ENCODE measurements at regions not wholly inside any gene's neighbourhood (a gene's known extent, or its start where the extent isn't known, plus 50 kb on each side); places are given as distances from the start of the nearest gene placed in this dataset.

GRCh38 chr1:29823561-29823960, 587.2 kb downstream of the PTPRU start:
- Histone ChIP-seq H3K4me3 (ENCODE audit: low read depth in 1 of 2, low read length in 2 of 2) (no peak overlapping the region), H3K27me3 (ENCODE audit: control insufficient read depth in 1 of 2, insufficient read depth in 2 of 2, low read length in 2 of 2) (peaks cover 3 to 5% of the 10 kb centered on the region in 2 donors), H3K9me3 (ENCODE audit: control insufficient read depth in 1 of 2, low read length in 2 of 2) (no peaks in the 10 kb centered on the region), H3K4me1 (ENCODE audit: control insufficient read depth in 1 of 2, insufficient read depth in 2 of 2, low read length in 2 of 2) (no peaks in the 10 kb centered on the region), H3K9ac (ENCODE audit: low read depth in 1 of 2, low read length in 2 of 2) (no peak overlapping the region), H3K27ac (ENCODE audit: low read depth, low read length) (no peak overlapping the region), H3K36me3 (ENCODE audit: control insufficient read depth in 1 of 2, insufficient read depth in 2 of 2, low read length in 2 of 2) (no peaks in the 10 kb centered on the region)

DNA sequence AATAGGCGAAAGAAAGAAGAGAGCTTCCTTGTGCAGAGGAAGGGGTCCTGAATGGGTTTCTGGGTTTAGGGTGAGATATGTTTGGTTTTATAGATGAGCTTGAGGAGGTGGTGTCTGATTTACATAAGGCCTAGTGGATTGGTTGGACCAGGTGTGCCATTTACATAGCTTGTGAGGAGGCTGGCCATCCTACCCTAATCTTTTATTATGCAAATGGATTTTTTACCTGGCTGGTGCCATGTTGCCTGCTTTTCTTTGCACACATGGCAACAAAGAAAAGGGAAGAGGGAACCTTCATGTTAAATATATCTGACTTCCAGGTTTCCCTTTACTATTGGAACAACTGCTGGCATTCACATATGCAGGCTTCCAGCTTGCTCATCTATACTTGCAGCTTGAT, 585.3 kb downstream of the PTPRU start:
- Histone ChIP-seq H3K4me3 (ENCODE audit: low read depth in 1 of 2, low read length in 2 of 2) (no peak overlapping the region), H3K4me1 (ENCODE audit: control insufficient read depth in 1 of 2, insufficient read depth in 2 of 2, low read length in 2 of 2) (no peaks in the 10 kb centered on the region), H3K9ac (ENCODE audit: low read depth in 1 of 2, low read length in 2 of 2) (no peak overlapping the region), H3K9me3 (ENCODE audit: control insufficient read depth in 1 of 2, low read length in 2 of 2) (no peaks in the 10 kb centered on the region), H3K36me3 (ENCODE audit: control insufficient read depth in 1 of 2, insufficient read depth in 2 of 2, low read length in 2 of 2) (no peaks in the 10 kb centered on the region), H3K27me3 (ENCODE audit: control insufficient read depth in 1 of 2, insufficient read depth in 2 of 2, low read length in 2 of 2) (peaks cover 0 to 5% of the 10 kb centered on the region in 2 donors), H3K27ac (ENCODE audit: low read depth, low read length) (no peak overlapping the region)

DNA sequence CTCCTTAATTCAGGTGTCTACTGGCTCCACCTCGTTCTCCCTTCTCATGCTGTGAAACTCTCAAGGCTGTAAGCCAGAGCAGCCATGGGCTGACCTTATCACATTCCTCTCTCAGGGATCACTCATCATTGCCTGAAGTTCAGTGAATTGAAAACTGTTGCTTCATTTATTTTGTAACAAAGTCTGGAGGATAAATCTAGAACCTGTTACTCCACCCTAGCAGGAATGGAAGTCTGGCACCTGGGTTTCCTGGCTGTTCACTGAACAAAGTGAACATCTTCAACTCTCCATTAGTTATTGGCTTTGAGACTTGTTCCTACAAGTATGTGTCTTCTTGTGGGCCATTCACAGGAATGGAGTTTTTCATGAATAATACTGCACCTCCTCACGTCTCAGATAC, 584.1 kb downstream of the PTPRU start:
- Histone ChIP-seq H3K4me1 (ENCODE audit: control insufficient read depth in 1 of 2, insufficient read depth in 2 of 2, low read length in 2 of 2) (no peaks in the 10 kb centered on the region), H3K9me3 (ENCODE audit: control insufficient read depth in 1 of 2, low read length in 2 of 2) (no peaks in the 10 kb centered on the region), H3K27me3 (ENCODE audit: control insufficient read depth in 1 of 2, insufficient read depth in 2 of 2, low read length in 2 of 2) (peaks cover 0 to 5% of the 10 kb centered on the region in 2 donors), H3K27ac (ENCODE audit: low read depth, low read length) (no peak overlapping the region), H3K9ac (ENCODE audit: low read depth in 1 of 2, low read length in 2 of 2) (no peak overlapping the region), H3K36me3 (ENCODE audit: control insufficient read depth in 1 of 2, insufficient read depth in 2 of 2, low read length in 2 of 2) (no peaks in the 10 kb centered on the region), H3K4me3 (ENCODE audit: low read depth in 1 of 2, low read length in 2 of 2) (no peak overlapping the region)

DNA sequence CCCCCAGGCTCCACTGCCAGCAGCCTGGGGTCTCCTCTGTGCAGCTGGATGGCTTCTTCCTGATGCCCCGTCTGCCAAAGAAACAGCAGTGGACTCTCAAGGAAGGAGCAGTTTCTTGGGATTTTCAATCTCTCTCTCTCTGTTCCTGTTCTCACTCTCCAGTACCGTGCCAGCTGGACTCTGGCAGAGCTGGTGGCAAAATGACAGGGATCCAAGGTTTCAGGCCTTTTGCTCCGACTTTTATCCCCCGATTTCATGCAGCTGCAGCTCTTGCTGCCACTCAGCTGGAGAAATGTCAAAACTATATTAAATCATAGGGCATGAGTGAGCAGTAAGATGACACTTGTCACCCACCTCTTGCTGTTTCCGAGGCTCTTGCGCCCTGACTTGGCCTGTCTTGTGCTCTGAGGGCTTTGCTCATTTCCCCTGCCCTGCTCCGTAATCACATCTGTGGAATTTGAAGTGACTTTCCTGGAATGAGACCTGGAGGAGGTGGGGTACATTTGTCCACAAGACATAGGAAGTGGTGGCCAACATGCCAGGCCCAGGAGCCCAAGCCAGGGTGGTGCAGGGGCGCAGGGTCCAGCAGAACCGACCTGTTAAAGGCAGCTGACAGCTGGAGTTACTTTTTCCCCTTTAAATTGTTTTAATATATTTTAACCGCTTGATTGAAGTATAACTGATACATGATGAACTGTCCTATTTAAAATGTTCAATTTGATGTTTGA, 576.2 kb downstream of the PTPRU start:
- Histone ChIP-seq H3K27me3 (ENCODE audit: control insufficient read depth in 1 of 2, insufficient read depth in 2 of 2, low read length in 2 of 2) (no peaks in the 10 kb centered on the region), H3K9ac (ENCODE audit: low read depth in 1 of 2, low read length in 2 of 2) (no peak overlapping the region), H3K4me3 (ENCODE audit: low read depth in 1 of 2, low read length in 2 of 2) (no peak overlapping the region), H3K4me1 (ENCODE audit: control insufficient read depth in 1 of 2, insufficient read depth in 2 of 2, low read length in 2 of 2) (no peaks in the 10 kb centered on the region), H3K9me3 (ENCODE audit: control insufficient read depth in 1 of 2, low read length in 2 of 2) (no peaks in the 10 kb centered on the region), H3K27ac (ENCODE audit: low read depth, low read length) (no peak overlapping the region), H3K36me3 (ENCODE audit: control insufficient read depth in 1 of 2, insufficient read depth in 2 of 2, low read length in 2 of 2) (no peaks in the 10 kb centered on the region)

DNA sequence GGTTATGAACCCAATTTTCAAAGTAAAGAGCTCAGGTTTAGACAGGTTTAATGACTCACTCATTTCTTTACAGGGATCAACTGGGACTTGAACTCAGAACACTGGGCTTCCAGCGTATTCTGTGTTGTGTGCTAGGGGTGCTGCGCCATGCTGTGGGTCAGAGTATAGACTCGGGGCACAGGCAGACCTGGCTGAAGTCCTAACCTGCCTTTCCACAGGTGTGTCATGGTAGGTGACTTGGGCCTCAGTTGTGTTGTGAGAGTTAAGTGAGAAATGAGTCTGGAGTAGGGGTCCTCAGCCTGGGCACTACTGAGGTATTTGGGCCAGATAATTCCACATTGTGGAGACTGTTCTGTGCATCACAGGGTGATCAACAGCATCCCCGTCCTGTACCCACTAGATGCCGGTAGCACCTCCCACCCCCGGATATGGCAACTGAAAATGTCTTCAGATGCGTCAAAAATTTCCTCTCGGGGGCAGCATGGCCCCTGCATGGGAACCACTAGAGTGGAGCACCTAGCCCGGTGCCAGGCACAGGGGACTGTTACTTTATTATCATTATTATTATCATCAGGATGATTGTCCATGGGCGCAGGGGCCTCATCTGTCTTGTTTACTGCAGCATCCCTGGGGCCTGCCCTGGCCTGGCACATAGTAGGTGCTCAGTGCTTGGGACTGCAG, 575.5 kb downstream of the PTPRU start:
- Histone ChIP-seq H3K9ac (ENCODE audit: low read depth in 1 of 2, low read length in 2 of 2) (no peak overlapping the region), H3K9me3 (ENCODE audit: control insufficient read depth in 1 of 2, low read length in 2 of 2) (no peaks in the 10 kb centered on the region), H3K4me1 (ENCODE audit: control insufficient read depth in 1 of 2, insufficient read depth in 2 of 2, low read length in 2 of 2) (no peaks in the 10 kb centered on the region), H3K36me3 (ENCODE audit: control insufficient read depth in 1 of 2, insufficient read depth in 2 of 2, low read length in 2 of 2) (no peaks in the 10 kb centered on the region), H3K4me3 (ENCODE audit: low read depth in 1 of 2, low read length in 2 of 2) (no peak overlapping the region), H3K27ac (ENCODE audit: low read depth, low read length) (no peak overlapping the region), H3K27me3 (ENCODE audit: control insufficient read depth in 1 of 2, insufficient read depth in 2 of 2, low read length in 2 of 2) (no peaks in the 10 kb centered on the region)

DNA sequence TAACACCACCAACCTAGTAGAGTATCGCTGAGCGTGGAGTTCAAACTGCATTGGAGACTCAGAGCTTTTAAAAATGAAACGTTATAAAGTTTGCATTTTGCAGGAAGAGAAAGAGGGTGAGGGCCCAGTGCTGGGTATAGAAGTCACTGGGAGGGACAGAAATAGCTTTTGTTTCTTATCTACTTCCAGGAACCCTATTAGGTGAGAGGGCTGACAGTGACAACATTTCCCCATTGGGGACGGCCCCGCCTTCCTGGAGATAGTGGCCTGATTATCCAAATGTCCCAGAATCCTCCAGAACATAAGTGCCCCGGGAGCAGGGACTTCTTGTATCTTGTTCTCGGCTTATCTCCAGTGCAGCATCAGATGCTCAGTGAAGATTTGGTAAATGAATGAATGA, 574.9 kb downstream of the PTPRU start:
- no peak overlapping the region for H3K27ac ChIP-seq (ENCODE audit: low read depth, low read length)
- no peaks in the 10 kb centered on the region for H3K36me3 ChIP-seq (ENCODE audit: control insufficient read depth in 1 of 2, insufficient read depth in 2 of 2, low read length in 2 of 2)
- no peaks in the 10 kb centered on the region for H3K9me3 ChIP-seq (ENCODE audit: control insufficient read depth in 1 of 2, low read length in 2 of 2)
- no peak overlapping the region for H3K9ac ChIP-seq (ENCODE audit: low read depth in 1 of 2, low read length in 2 of 2)
- no peaks in the 10 kb centered on the region for H3K27me3 ChIP-seq (ENCODE audit: control insufficient read depth in 1 of 2, insufficient read depth in 2 of 2, low read length in 2 of 2)
- no peak overlapping the region for H3K4me3 ChIP-seq (ENCODE audit: low read depth in 1 of 2, low read length in 2 of 2)
- H3K4me1 ChIP-seq (ENCODE audit: control insufficient read depth in 1 of 2, insufficient read depth in 2 of 2, low read length in 2 of 2): no peaks in the 10 kb centered on the region

DNA sequence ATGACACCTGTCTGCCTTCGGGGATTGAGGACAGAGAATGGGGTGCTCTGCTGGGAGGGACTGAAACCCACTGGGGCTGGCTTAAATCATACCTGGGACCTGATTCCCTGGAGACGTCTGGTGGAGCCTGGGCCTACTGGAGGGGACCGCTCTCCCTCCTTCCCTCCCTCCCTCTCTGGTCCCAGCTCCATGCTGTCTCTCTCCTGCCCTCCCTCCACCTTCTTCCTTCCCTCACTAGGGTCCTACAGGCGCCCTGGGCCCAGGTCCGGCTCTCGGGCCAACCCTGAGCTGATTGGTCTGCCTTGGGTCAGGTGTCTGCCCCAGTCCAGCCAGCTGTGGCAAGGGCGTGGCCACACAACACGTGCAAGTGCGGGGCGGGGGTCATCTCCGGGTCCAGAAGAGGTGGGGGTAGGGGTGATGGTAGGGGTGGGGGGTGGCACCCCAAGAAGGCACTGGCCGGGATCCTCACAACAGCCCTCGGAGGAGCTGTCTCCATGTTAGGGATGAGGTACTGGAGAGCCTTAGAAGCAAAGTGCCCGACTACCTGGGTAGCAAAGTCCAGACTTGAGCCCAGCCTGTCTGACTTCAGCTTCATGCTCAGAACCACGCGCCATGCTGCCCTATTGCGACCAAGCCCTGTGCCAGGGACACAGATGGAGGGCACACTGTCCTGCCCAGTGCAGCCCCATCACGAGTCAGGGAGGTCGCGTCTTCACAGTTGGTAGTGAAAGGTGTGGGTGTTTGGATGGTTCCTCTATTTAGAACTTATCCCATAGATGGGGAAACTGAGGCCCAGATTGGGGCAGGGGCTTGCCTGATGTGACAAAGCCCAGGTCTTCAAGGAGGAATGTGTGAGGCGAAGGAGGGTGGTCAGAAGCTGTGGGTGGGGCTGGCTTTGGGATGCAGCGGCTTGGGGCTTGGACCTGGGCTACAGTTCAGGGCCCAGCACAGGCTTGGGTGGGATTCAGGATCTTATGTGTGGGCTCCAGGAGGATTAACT, 574.1 kb downstream of the PTPRU start:
- Histone ChIP-seq H3K27ac (ENCODE audit: low read depth, low read length) (no peak overlapping the region), H3K9ac (ENCODE audit: low read depth in 1 of 2, low read length in 2 of 2) (no peak overlapping the region), H3K4me1 (ENCODE audit: control insufficient read depth in 1 of 2, insufficient read depth in 2 of 2, low read length in 2 of 2) (no peaks in the 10 kb centered on the region), H3K4me3 (ENCODE audit: low read depth in 1 of 2, low read length in 2 of 2) (no peak overlapping the region), H3K36me3 (ENCODE audit: control insufficient read depth in 1 of 2, insufficient read depth in 2 of 2, low read length in 2 of 2) (no peaks in the 10 kb centered on the region), H3K27me3 (ENCODE audit: control insufficient read depth in 1 of 2, insufficient read depth in 2 of 2, low read length in 2 of 2) (no peaks in the 10 kb centered on the region), H3K9me3 (ENCODE audit: control insufficient read depth in 1 of 2, low read length in 2 of 2) (no peaks in the 10 kb centered on the region)

GRCh38 chr1:29809446-29810120, 573.3 kb downstream of the PTPRU start:
- no peaks in the 10 kb centered on the region for H3K4me1 ChIP-seq (ENCODE audit: control insufficient read depth in 1 of 2, insufficient read depth in 2 of 2, low read length in 2 of 2)

DNA sequence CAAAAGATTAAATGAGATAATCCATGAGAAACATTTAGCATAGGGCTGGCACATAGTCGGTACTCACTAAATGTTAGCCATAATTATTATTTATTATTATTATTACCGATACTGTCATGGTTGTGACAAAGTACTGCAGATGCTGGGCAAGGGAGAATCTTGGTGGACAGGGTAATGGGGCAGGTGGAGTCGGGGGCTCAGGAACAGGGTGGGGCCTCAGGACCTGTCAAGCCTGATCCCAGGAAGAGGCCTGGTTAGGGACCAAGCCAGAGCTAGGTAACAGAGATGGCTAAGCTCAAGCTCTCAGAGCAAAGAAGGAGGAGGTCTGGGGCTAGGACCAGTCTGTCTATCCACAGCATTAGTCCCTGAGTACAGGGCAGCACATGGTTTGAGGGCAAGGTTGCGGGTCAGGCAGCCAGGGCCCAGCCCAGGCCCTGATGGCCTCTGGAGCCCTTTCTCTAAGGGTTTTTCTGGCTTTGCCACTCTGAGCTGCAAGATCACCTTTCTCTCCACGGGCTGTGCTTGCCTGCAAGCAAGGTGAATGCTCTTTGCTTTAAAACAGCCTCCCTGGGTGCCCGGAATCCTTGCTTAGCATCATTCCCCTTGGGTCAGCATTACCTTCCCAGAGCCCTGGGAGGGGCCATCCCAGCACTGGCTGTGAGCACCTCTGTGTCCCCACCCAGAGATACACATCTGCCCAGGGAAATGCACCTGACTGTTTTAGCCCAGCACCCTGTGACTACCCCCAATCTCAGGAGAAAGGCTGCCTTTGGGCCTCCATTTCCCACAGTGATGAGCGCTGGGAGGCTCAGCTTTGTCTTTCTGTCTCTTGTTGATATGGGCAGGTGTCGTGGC, 572.0 kb downstream of the PTPRU start:
- Histone ChIP-seq H3K9me3 (ENCODE audit: control insufficient read depth in 1 of 2, low read length in 2 of 2) (no peaks in the 10 kb centered on the region), H3K36me3 (ENCODE audit: control insufficient read depth in 1 of 2, insufficient read depth in 2 of 2, low read length in 2 of 2) (no peaks in the 10 kb centered on the region), H3K4me1 (ENCODE audit: control insufficient read depth in 1 of 2, insufficient read depth in 2 of 2, low read length in 2 of 2) (no peaks in the 10 kb centered on the region), H3K4me3 (ENCODE audit: low read depth in 1 of 2, low read length in 2 of 2) (no peak overlapping the region), H3K27me3 (ENCODE audit: control insufficient read depth in 1 of 2, insufficient read depth in 2 of 2, low read length in 2 of 2) (no peaks in the 10 kb centered on the region), H3K9ac (ENCODE audit: low read depth in 1 of 2, low read length in 2 of 2) (no peak overlapping the region), H3K27ac (ENCODE audit: low read depth, low read length) (no peak overlapping the region)

More at GRCh38 chr1:29809446-29810120, 573.3 kb downstream of the PTPRU start:
- no peak overlapping the region for H3K9ac ChIP-seq (ENCODE audit: low read depth in 1 of 2, low read length in 2 of 2)
- no peak overlapping the region for H3K27ac ChIP-seq (ENCODE audit: low read depth, low read length)
- H3K27me3 ChIP-seq (ENCODE audit: control insufficient read depth in 1 of 2, insufficient read depth in 2 of 2, low read length in 2 of 2): no peaks in the 10 kb centered on the region
- H3K36me3 ChIP-seq (ENCODE audit: control insufficient read depth in 1 of 2, insufficient read depth in 2 of 2, low read length in 2 of 2): no peaks in the 10 kb centered on the region
- no peak overlapping the region for H3K4me3 ChIP-seq (ENCODE audit: low read depth in 1 of 2, low read length in 2 of 2)
- no peaks in the 10 kb centered on the region for H3K9me3 ChIP-seq (ENCODE audit: control insufficient read depth in 1 of 2, low read length in 2 of 2)

Data from duodenal mucosa (tissue), 2 donors.